HG02678 (cell line): ENCODE measurements at regions not wholly inside any gene's neighbourhood (a gene's known extent, or its start where the extent isn't known, plus 50 kb on each side); places are given as distances from the start of the nearest gene placed in this dataset.
"Not testable (repeated sequence)": the region's sequence is repeated elsewhere in the genome, so short reads cannot be mapped to it uniquely, and the experiment has no call there.

Experiments used
- ATAC-seq: cut with Tn5 transposase; IDR thresholded peaks from one replicate; pipeline ENCODE4 v1.9.1; 2021; ENCODE audit warnings: mild to moderate bottlenecking, moderate library complexity; ENCODE audit not compliant: unreplicated experiment

- ATAC-seq: peak; percentile 60
These were observed 100.3 kb upstream of the SVIL start for GRCh38 chr10:29734962-29735627.

- ATAC-seq: no peak
These were observed 99.8 kb upstream of the SVIL start for GRCh38 chr10:29734640-29734961.

- ATAC-seq: no peak
These were observed 98.6 kb upstream of the SVIL start for GRCh38 chr10:29733323-29733722.

GRCh38 chr10:29732918-29733317, 98.1 kb upstream of the SVIL start:
- ATAC-seq: no peak

GRCh38 chr10:29731760-29732159, 97.0 kb upstream of the SVIL start:
- no peak for ATAC-seq

GRCh38 chr10:29730969-29731368, 96.2 kb upstream of the SVIL start:
- ATAC-seq: no peak

- no peak for ATAC-seq
These were observed 95.7 kb upstream of the SVIL start for GRCh38 chr10:29730458-29730857.

- no peak for ATAC-seq
These were observed 93.8 kb upstream of the SVIL start for GRCh38 chr10:29728541-29729049.

GRCh38 chr10:29725927-29726326, 91.2 kb upstream of the SVIL start:
- ATAC-seq: not testable (repeated sequence)

GRCh38 chr10:29725133-29725720, 90.5 kb upstream of the SVIL start:
- no peak for ATAC-seq

GRCh38 chr10:29723726-29724125, 89.0 kb upstream of the SVIL start:
- ATAC-seq: no peak

- no peak for ATAC-seq
These were observed 88.0 kb upstream of the SVIL start for GRCh38 chr10:29722777-29723176.

- no peak for ATAC-seq
These were observed 85.4 kb upstream of the SVIL start for GRCh38 chr10:29720149-29720548.

- ATAC-seq: no peak
These were observed 84.5 kb upstream of the SVIL start for GRCh38 chr10:29719281-29719675.

GRCh38 chr10:29715296-29715695, 80.5 kb upstream of the SVIL start:
- no peak for ATAC-seq

GRCh38 chr10:29714096-29714874, 79.5 kb upstream of the SVIL start:
- ATAC-seq: no peak

GRCh38 chr10:29713450-29713849, 78.7 kb upstream of the SVIL start:
- ATAC-seq: no peak

- no peak for ATAC-seq
These were observed 77.3 kb upstream of the SVIL start for GRCh38 chr10:29712108-29712507.

- ATAC-seq: no peak
These were observed 75.4 kb upstream of the SVIL start for GRCh38 chr10:29710128-29710527.

- ATAC-seq: no peak
These were observed 74.8 kb upstream of the SVIL start for GRCh38 chr10:29709484-29710002.

- ATAC-seq: no peak
These were observed 68.5 kb upstream of the SVIL start for GRCh38 chr10:29703271-29703670.
